ENCODE measurements at regions not wholly inside any gene's neighbourhood (a gene's known extent, or its start where the extent isn't known, plus 50 kb on each side); places are given as distances from the start of the nearest gene placed in this dataset.

DNA sequence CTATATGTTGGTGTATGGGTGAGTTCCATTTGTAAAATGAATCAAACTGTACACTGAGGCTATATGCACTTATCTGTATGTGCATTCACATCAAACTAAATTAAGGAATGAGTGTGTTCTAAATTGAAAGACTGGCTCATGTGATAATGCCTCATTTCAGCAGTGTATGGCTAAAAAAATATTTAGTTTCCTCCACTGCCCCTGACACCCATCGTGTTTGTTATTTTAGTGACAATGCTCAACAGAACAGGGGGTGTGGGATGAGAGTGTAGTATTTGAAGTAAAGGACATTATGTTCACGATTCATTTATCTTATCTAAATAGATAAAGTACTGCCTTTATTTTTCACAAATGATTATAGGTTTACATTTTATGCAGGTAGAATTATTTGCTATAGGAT lies 301.1 kb upstream of the ARPP21 start:
- TF ChIP-seq, protein P1, sequence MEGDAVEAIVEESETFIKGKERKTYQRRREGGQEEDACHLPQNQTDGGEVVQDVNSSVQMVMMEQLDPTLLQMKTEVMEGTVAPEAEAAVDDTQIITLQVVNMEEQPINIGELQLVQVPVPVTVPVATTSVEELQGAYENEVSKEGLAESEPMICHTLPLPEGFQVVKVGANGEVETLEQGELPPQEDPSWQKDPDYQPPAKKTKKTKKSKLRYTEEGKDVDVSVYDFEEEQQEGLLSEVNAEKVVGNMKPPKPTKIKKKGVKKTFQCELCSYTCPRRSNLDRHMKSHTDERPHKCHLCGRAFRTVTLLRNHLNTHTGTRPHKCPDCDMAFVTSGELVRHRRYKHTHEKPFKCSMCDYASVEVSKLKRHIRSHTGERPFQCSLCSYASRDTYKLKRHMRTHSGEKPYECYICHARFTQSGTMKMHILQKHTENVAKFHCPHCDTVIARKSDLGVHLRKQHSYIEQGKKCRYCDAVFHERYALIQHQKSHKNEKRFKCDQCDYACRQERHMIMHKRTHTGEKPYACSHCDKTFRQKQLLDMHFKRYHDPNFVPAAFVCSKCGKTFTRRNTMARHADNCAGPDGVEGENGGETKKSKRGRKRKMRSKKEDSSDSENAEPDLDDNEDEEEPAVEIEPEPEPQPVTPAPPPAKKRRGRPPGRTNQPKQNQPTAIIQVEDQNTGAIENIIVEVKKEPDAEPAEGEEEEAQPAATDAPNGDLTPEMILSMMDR (IDR thresholded peaks at IDR 0.05) = no peak
- no peak for TF ChIP-seq POLR2A (IDR thresholded peaks at IDR 0.05)

All from Peyer's patch (tissue), 4 donors.